Endothelial cell of umbilical vein (primary cell): ENCODE measurements at regions not wholly inside any gene's neighbourhood (a gene's known extent, or its start where the extent isn't known, plus 50 kb on each side); places are given as distances from the start of the nearest gene placed in this dataset.
"Not testable (repeated sequence)": the region's sequence is repeated elsewhere in the genome, so short reads cannot be mapped to it uniquely, and the experiment has no call there.

ENCODE experiments used
- BruUV-seq: library from RNA; stranded (reverse); fragments of 400-500 nt; replicated peaks from 2 replicates; lab custom pipeline; 2021; lab: Mats Ljungman, UMichigan
- CTCF ChIA-PET: fragments of 300-600, 350-600 bp; sonication (Branson Sonifier 250); formaldehyde crosslinking; loops from one replicate; lab custom pipeline; 2021; ENCODE audit warnings: antibody characterized with exemption, inconsistent platforms; lab: Charles Lee
- POLR2A ChIA-PET: fragments of 300-600, 350-600 bp; sonication (Branson Sonifier 250); formaldehyde crosslinking; loops from one replicate; lab custom pipeline; 2021; ENCODE audit warnings: antibody characterized with exemption, inconsistent platforms; lab: Charles Lee
- DNase-seq: peaks from one replicate; pipeline ENCODE4 v3.0.0-alpha.2; 2011; ENCODE audit warnings: low read depth, low spot score
- FAIRE-seq: peaks from 2 replicates; lab custom pipeline; 2011; peaks lifted over from hg19 to GRCh38; lab: Jason Lieb, UNC
- H2AFZ ChIP-seq: 2 replicates; pipeline ENCODE4 v1.6.0; 2012; ENCODE audit warnings: low read depth, low read length, control low read depth, inconsistent platforms
- H3K27ac ChIP-seq: 2 replicates; pipeline ENCODE4 v1.5.1; 2011; ENCODE audit warnings: low read depth, mild to moderate bottlenecking, control low read depth, low read length, moderate library complexity; ENCODE audit not compliant: insufficient read depth
- H3K27me3 ChIP-seq, 2 experiments: 2 replicates each; pipeline versions ENCODE4 v1.6.0 to v1.6.1; 2011; ENCODE audit warnings: low read length in 2 of 2, mixed read lengths in 1 of 2; ENCODE audit not compliant: control insufficient read depth in 2 of 2, insufficient read depth in 2 of 2
- H3K36me3 ChIP-seq, 2 experiments: 2 replicates in 1 of 2; 3 replicates in 1 of 2; pipeline ENCODE4 v1.5.1; 2011; ENCODE audit warnings: low read length in 2 of 2, mild to moderate bottlenecking in 1 of 2, moderate library complexity in 1 of 2; ENCODE audit not compliant: control insufficient read depth in 2 of 2, insufficient read depth in 2 of 2; ENCODE audit errors: extremely low read depth in 1 of 2
- H3K4me1 ChIP-seq: 3 replicates; pipeline ENCODE4 v1.5.1; 2011; ENCODE audit warnings: mild to moderate bottlenecking, low read length; ENCODE audit not compliant: control insufficient read depth, insufficient read depth; ENCODE audit errors: extremely low read depth
- H3K4me2 ChIP-seq: 2 replicates; pipeline ENCODE4 v1.6.1; 2011; ENCODE audit warnings: low read length, control low read depth, mixed read lengths; ENCODE audit not compliant: insufficient read depth
- H3K4me3 ChIP-seq, 3 experiments: fragments of 200-600 bp in 1 of 3; sonication (generic), shearing (Covaris generic) in 1 of 3; replicated peaks in 1 of 3; 2 replicates each; pipeline ENCODE4 v1.5.1; 2011 to 2016; ENCODE audit warnings: control low read depth in 3 of 3, low read length in 3 of 3, mild to moderate bottlenecking in 2 of 3, inconsistent platforms in 1 of 3, low read depth in 1 of 3, moderate library complexity in 1 of 3; ENCODE audit not compliant: insufficient read depth in 1 of 3
- H3K79me2 ChIP-seq: 2 replicates; pipeline ENCODE4 v1.6.0; 2012; ENCODE audit warnings: low read length, inconsistent platforms; ENCODE audit not compliant: control insufficient read depth, insufficient read depth
- H3K9ac ChIP-seq: replicated peaks from 2 replicates; pipeline ENCODE3; 2011; ENCODE audit warnings: low read length, control low read depth; ENCODE audit not compliant: insufficient read depth; ENCODE audit errors: extremely low read depth
- H3K9me1 ChIP-seq: replicated peaks from 3 replicates; pipeline ENCODE4 v1.6.0; 2011; ENCODE audit warnings: mild to moderate bottlenecking, low read length; ENCODE audit not compliant: control insufficient read depth, insufficient read depth; ENCODE audit errors: extremely low read depth
- H3K9me3 ChIP-seq: replicated peaks from 2 replicates; pipeline ENCODE4 v1.5.1; 2012; ENCODE audit warnings: low read length, inconsistent platforms; ENCODE audit not compliant: control insufficient read depth, insufficient read depth
- H4K20me1 ChIP-seq: replicated peaks from 2 replicates; pipeline ENCODE3; 2011; ENCODE audit warnings: mild to moderate bottlenecking, low read length; ENCODE audit not compliant: control insufficient read depth, insufficient read depth; ENCODE audit errors: extremely low read depth
- EZH2 ChIP-seq: IDR thresholded peaks from 2 replicates; pipeline ENCODE4 v1.6.1; 2012; ENCODE audit warnings: borderline replicate concordance, low read depth, mild to moderate bottlenecking, moderate library complexity, low read length, inconsistent platforms; ENCODE audit not compliant: severe bottlenecking
- FOS ChIP-seq: IDR thresholded peaks from 2 replicates; pipeline ENCODE4 v1.6.1; 2011; ENCODE audit warnings: mild to moderate bottlenecking, low read length, moderate library complexity, borderline replicate concordance; ENCODE audit not compliant: insufficient read depth
- GATA2 ChIP-seq: IDR thresholded peaks from 2 replicates; pipeline ENCODE4 v1.7.0; 2011; ENCODE audit warnings: low read depth, mild to moderate bottlenecking, moderate library complexity, mixed read lengths, low read length; ENCODE audit not compliant: insufficient read length, insufficient read depth
- JUN ChIP-seq: IDR thresholded peaks from 2 replicates; pipeline ENCODE4 v1.6.1; 2011; ENCODE audit warnings: borderline replicate concordance, low read depth; ENCODE audit not compliant: insufficient read length, insufficient read depth
- MAX ChIP-seq: IDR thresholded peaks from 2 replicates; pipeline ENCODE4 v1.6.1; 2011; ENCODE audit not compliant: insufficient read depth, insufficient read length
- MYC ChIP-seq: IDR thresholded peaks from one replicate; pipeline ENCODE4 v1.6.1; 2011; ENCODE audit warnings: mild to moderate bottlenecking, low read depth, low read length
- POLR2A ChIP-seq: IDR thresholded peaks from 2 replicates; pipeline ENCODE4 v1.6.1; 2012; ENCODE audit warnings: low read depth, mild to moderate bottlenecking, control low read depth, low read length
- POLR2AphosphoS5 ChIP-seq: IDR thresholded peaks from 2 replicates; pipeline ENCODE4 v1.6.1; 2012; ENCODE audit warnings: low read depth, mild to moderate bottlenecking, control low read depth, low read length, moderate library complexity; ENCODE audit not compliant: insufficient read depth
- dilution Hi-C: fragments of 300-500 bp; cut with MboI; formaldehyde crosslinking; loops from one replicate; pipeline ENCODE4 v1.15.0; 2019; ENCODE audit warnings: low sequenced_read_pairs; ENCODE audit not compliant: extremely low pct_ligation_motif_present
- intact Hi-C: fragments of 100-400 bp; cut with micrococcal nuclease; formaldehyde crosslinking; loops from one replicate; pipeline ENCODE4 v1.10.0; 2022
- TF ChIP-seq, protein P1 (sequence below), 2 donors: IDR thresholded peaks; 1 replicate in 1 of 2; 2 replicates in 1 of 2; pipeline ENCODE4 v1.5.1; 2011; ENCODE audit warnings: low read length in 2 of 2, mild to moderate bottlenecking in 2 of 2, moderate library complexity in 2 of 2, control low read depth in 1 of 2, inconsistent platforms in 1 of 2, low read depth in 1 of 2; ENCODE audit not compliant: insufficient read depth in 1 of 2; ENCODE audit errors: extremely low read depth in 1 of 2

DNA sequence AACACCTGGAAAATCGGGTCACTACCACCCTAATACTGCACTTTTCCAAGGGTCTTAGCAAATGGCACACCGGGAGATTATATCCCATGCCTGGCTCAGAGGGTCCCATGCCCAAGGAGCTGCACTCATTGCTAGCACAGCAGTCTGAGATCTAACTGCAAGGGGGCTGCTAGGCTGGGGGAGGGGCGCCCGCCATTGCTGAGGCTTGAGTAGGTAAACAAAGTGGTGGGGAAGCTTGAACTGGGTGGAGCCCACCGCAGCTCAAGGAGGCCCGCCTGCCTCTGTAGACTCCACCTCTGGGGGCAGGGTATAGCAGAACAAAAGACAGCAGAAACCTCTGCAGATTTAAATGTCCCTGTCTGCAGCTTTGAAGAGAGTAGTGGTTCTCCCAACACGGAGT lies 1047.0 kb upstream of the EDIL3 start:
- H3K27ac ChIP-seq, H3K9me1 ChIP-seq, H3K9me3 ChIP-seq, H3K27me3 ChIP-seq, dilution Hi-C loops, CTCF ChIA-PET, H3K79me2 ChIP-seq, H3K4me1 ChIP-seq, DNase-seq, FAIRE-seq, H3K4me2 ChIP-seq, H3K9ac ChIP-seq, H2AFZ ChIP-seq, intact Hi-C loops, H4K20me1 ChIP-seq, POLR2A ChIA-PET, H3K36me3 ChIP-seq, H3K4me3 ChIP-seq, BruUV-seq: not testable (repeated sequence)

DNA sequence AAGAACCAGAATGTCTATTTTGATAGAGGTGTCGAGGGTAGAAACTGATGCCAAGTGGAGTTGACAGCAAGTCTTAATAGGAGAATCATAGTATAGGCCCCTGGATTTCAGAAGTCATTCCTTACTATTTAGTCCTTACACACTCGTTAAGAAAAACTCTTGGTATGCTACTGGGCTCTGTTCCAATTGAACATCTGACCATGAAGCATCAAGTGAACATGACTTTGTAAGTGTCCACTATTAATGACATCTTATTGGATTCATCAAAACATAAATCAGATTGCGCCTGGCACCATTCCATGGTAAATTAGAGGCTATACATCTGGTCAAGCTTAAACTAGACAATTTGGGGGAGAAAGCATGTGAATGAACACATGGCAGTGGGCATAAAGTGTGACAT lies 1056.5 kb upstream of the EDIL3 start:
- H3K4me1 ChIP-seq = no peaks in the 10 kb centered on the region
- FAIRE-seq (no peak), DNase-seq (no peak)
- POLR2A ChIA-PET = no interaction called here
- peaks cover 2% of the 10 kb centered on the region for H3K9me3 ChIP-seq
- H3K79me2 ChIP-seq = no peaks in the 10 kb centered on the region
- dilution Hi-C loops (no loop called here), intact Hi-C loops (no loop called here)
- H2AFZ ChIP-seq = no peak overlapping the region
- BruUV-seq = no TSS peak
- no peak overlapping the region for H3K4me2 ChIP-seq
- CTCF ChIA-PET = no interaction called here
- no peaks in the 10 kb centered on the region for H3K27me3 ChIP-seq
- H3K9me1 ChIP-seq = no peaks in the 10 kb centered on the region
- TF ChIP-seq FOS (no peak), JUN (no peak), POLR2A (no peak), GATA2 (no peak), MYC (no peak), POLR2AphosphoS5 (no peak), MAX (no peak), EZH2 (no peak)
- TF ChIP-seq, protein P1, sequence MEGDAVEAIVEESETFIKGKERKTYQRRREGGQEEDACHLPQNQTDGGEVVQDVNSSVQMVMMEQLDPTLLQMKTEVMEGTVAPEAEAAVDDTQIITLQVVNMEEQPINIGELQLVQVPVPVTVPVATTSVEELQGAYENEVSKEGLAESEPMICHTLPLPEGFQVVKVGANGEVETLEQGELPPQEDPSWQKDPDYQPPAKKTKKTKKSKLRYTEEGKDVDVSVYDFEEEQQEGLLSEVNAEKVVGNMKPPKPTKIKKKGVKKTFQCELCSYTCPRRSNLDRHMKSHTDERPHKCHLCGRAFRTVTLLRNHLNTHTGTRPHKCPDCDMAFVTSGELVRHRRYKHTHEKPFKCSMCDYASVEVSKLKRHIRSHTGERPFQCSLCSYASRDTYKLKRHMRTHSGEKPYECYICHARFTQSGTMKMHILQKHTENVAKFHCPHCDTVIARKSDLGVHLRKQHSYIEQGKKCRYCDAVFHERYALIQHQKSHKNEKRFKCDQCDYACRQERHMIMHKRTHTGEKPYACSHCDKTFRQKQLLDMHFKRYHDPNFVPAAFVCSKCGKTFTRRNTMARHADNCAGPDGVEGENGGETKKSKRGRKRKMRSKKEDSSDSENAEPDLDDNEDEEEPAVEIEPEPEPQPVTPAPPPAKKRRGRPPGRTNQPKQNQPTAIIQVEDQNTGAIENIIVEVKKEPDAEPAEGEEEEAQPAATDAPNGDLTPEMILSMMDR (IDR thresholded peaks at IDR 0.05; ENCODE audit: extremely low read depth in 1 of 2, insufficient read depth in 1 of 2, low read depth in 1 of 2, low read length in 2 of 2) = no peak
- H4K20me1 ChIP-seq = no peaks in the 10 kb centered on the region
- no peak overlapping the region for H3K4me3 ChIP-seq
- H3K27ac ChIP-seq = no peak overlapping the region
- no peak overlapping the region for H3K9ac ChIP-seq
- no peaks in the 10 kb centered on the region for H3K36me3 ChIP-seq
